GM13977 (cell line): ENCODE measurements at regions not wholly inside any gene's neighbourhood (a gene's known extent, or its start where the extent isn't known, plus 50 kb on each side); places are given as distances from the start of the nearest gene placed in this dataset.

ENCODE experiments used
- DNase-seq: peaks from one replicate; pipeline ENCODE4 v3.0.0; 2012; ENCODE audit warnings: low spot score
- CTCF ChIP-seq: IDR thresholded peaks from 2 replicates; pipeline ENCODE4 v1.5.1; 2012; ENCODE audit warnings: mild to moderate bottlenecking, control low read depth; ENCODE audit not compliant: insufficient read depth; ENCODE audit errors: extremely low read depth, missing control alignments
- in situ Hi-C: fragments of 300-500 bp; cut with MboI; formaldehyde crosslinking; loops from one replicate; pipeline ENCODE4 v1.12.0; 2022; ENCODE audit warnings: low sequenced_read_pairs, low pct_unique_long_range_greater_than_20kb, mixed read lengths, inconsistent platforms; ENCODE audit not compliant: unreplicated experiment

- no peak for TF ChIP-seq CTCF
- in situ Hi-C loops = no loop called here
Observed at GRCh38 chr6:19525673-19526072, 311.5 kb upstream of the ID4 start.

GRCh38 chr6:19530188-19530587, 307.0 kb upstream of the ID4 start:
- TF ChIP-seq CTCF = no peak
- in situ Hi-C loops = no loop called here
- DNase-seq = no peak

More at GRCh38 chr6:19525673-19526072, 311.5 kb upstream of the ID4 start:
- DNase-seq = no peak

- no peak for TF ChIP-seq CTCF
- DNase-seq = no peak
- in situ Hi-C loops = no loop called here
Observed at GRCh38 chr6:19535351-19535750, 301.8 kb upstream of the ID4 start.

- no peak for DNase-seq
- in situ Hi-C loops = no loop called here
- no peak for TF ChIP-seq CTCF
Observed at GRCh38 chr6:19536838-19537237, 300.3 kb upstream of the ID4 start.

- no peak for TF ChIP-seq CTCF
- no peak for DNase-seq
- in situ Hi-C loops = no loop called here
Observed at GRCh38 chr6:19538096-19538495, 299.1 kb upstream of the ID4 start.

- DNase-seq = no peak
- TF ChIP-seq CTCF = no peak
- in situ Hi-C loops = no loop called here
Observed at GRCh38 chr6:19547507-19547906, 289.7 kb upstream of the ID4 start.

GRCh38 chr6:19549109-19549508, 288.1 kb upstream of the ID4 start:
- in situ Hi-C loops = no loop called here
- TF ChIP-seq CTCF = no peak
- DNase-seq = no peak
